ENCODE measurements at regions not wholly inside any gene's neighbourhood (a gene's known extent, or its start where the extent isn't known, plus 50 kb on each side); places are given as distances from the start of the nearest gene placed in this dataset.

DNA sequence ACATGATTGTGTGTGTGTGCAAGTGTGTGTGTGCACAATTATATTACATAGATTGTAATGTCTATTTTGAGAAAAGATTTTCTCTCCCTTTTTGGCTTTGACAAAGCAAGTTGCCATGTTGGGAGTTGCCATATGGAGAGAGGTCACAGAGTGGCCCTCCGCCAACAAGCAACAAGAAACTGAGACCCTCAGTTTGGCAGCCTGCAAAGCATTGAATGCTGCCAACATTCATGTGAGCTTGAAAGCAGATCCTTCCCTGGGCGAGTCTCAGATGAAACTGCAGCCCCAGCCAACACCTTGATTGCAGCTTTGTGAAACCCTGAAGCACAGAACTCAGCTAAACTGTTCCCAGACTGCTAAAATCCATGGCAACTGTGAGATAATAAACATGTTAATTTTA lies 498.0 kb downstream of the NR2F1-AS1 start:
- TF ChIP-seq MXI1 (conservative IDR thresholded peaks at IDR 0.05; ENCODE audit: poor library complexity, severe bottlenecking) (no peak), POLR2AphosphoS5 (IDR thresholded peaks at IDR 0.05) (no peak), EZH2 (IDR thresholded peaks at IDR 0.05; ENCODE audit: borderline replicate concordance, insufficient read depth, low read length, poor library complexity, severe bottlenecking) (no peak), SMC3 (conservative IDR thresholded peaks at IDR 0.05; ENCODE audit: poor library complexity) (no peak), RAD21 (conservative IDR thresholded peaks at IDR 0.05) (no peak)
- TF ChIP-seq, protein P1, sequence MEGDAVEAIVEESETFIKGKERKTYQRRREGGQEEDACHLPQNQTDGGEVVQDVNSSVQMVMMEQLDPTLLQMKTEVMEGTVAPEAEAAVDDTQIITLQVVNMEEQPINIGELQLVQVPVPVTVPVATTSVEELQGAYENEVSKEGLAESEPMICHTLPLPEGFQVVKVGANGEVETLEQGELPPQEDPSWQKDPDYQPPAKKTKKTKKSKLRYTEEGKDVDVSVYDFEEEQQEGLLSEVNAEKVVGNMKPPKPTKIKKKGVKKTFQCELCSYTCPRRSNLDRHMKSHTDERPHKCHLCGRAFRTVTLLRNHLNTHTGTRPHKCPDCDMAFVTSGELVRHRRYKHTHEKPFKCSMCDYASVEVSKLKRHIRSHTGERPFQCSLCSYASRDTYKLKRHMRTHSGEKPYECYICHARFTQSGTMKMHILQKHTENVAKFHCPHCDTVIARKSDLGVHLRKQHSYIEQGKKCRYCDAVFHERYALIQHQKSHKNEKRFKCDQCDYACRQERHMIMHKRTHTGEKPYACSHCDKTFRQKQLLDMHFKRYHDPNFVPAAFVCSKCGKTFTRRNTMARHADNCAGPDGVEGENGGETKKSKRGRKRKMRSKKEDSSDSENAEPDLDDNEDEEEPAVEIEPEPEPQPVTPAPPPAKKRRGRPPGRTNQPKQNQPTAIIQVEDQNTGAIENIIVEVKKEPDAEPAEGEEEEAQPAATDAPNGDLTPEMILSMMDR (IDR thresholded peaks at IDR 0.05; ENCODE audit: poor library complexity, severe bottlenecking), result no peak
- TF ChIP-seq, protein P2, sequence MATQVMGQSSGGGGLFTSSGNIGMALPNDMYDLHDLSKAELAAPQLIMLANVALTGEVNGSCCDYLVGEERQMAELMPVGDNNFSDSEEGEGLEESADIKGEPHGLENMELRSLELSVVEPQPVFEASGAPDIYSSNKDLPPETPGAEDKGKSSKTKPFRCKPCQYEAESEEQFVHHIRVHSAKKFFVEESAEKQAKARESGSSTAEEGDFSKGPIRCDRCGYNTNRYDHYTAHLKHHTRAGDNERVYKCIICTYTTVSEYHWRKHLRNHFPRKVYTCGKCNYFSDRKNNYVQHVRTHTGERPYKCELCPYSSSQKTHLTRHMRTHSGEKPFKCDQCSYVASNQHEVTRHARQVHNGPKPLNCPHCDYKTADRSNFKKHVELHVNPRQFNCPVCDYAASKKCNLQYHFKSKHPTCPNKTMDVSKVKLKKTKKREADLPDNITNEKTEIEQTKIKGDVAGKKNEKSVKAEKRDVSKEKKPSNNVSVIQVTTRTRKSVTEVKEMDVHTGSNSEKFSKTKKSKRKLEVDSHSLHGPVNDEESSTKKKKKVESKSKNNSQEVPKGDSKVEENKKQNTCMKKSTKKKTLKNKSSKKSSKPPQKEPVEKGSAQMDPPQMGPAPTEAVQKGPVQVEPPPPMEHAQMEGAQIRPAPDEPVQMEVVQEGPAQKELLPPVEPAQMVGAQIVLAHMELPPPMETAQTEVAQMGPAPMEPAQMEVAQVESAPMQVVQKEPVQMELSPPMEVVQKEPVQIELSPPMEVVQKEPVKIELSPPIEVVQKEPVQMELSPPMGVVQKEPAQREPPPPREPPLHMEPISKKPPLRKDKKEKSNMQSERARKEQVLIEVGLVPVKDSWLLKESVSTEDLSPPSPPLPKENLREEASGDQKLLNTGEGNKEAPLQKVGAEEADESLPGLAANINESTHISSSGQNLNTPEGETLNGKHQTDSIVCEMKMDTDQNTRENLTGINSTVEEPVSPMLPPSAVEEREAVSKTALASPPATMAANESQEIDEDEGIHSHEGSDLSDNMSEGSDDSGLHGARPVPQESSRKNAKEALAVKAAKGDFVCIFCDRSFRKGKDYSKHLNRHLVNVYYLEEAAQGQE (IDR thresholded peaks at IDR 0.05; ENCODE audit: borderline replicate concordance), result no peak
